HG02840 (cell line): ENCODE measurements at regions not wholly inside any gene's neighbourhood (a gene's known extent, or its start where the extent isn't known, plus 50 kb on each side); places are given as distances from the start of the nearest gene placed in this dataset.

ENCODE experiments used
- ATAC-seq: cut with Tn5 transposase; IDR thresholded peaks from one replicate; pipeline ENCODE4 v1.9.1; 2021; ENCODE audit warnings: mild to moderate bottlenecking, moderate library complexity, moderate number of reproducible peaks; ENCODE audit not compliant: unreplicated experiment, low FRiP score

DNA sequence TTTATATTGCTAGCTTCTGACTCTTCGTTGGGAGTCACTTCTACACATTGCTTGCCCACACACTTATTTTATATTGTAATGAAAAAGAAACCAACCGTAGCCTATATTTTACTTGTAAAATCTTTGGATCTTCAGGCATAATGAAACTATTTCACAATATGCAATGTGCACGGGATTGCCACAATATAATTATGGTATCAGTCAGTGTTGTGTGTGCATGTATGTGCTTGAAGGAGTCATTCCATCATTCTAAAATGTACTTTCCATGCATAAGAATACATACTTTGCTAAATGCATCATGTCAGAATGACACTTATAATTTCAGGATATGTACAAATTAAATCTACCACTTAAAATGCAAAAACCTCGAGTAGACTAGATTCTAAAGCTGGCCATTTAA is 64.0 kb upstream of the TLE4 start:
- ATAC-seq: no peak

- ATAC-seq: no peak
Observed at GRCh38 chr9:79512251-79512650, 59.5 kb upstream of the TLE4 start.
